ENCODE measurements at regions not wholly inside any gene's neighbourhood (a gene's known extent, or its start where the extent isn't known, plus 50 kb on each side); places are given as distances from the start of the nearest gene placed in this dataset.

- ChIA-PET CTCF (no interaction called here), POLR2A (no interaction called here)
Measured at GRCh38 chr3:80142714-80143113, 374.9 kb upstream of the ROBO1 start.

GRCh38 chr3:80141557-80141956 is 373.8 kb upstream of the ROBO1 start:
- ChIA-PET CTCF (no interaction called here), POLR2A (no interaction called here)

- ChIA-PET POLR2A (no interaction called here), CTCF (no interaction called here)
Measured at GRCh38 chr3:80116281-80116680, 348.5 kb upstream of the ROBO1 start.

GRCh38 chr3:80114694-80115093 is 346.9 kb upstream of the ROBO1 start:
- POLR2A ChIA-PET, result no interaction called here
- CTCF ChIA-PET, result no interaction called here

GRCh38 chr3:80113331-80113730 is 345.5 kb upstream of the ROBO1 start:
- ChIA-PET POLR2A (no interaction called here), CTCF (no interaction called here)

- POLR2A ChIA-PET, result no interaction called here
Measured at GRCh38 chr3:80099559-80100066, 331.8 kb upstream of the ROBO1 start.

GRCh38 chr3:80097674-80098073 is 329.9 kb upstream of the ROBO1 start:
- POLR2A ChIA-PET, result no interaction called here
- CTCF ChIA-PET, result no interaction called here

More at GRCh38 chr3:80099559-80100066, 331.8 kb upstream of the ROBO1 start:
- CTCF ChIA-PET, result no interaction called here

GRCh38 chr3:80096909-80097308 is 329.1 kb upstream of the ROBO1 start:
- CTCF ChIA-PET, result no interaction called here

GRCh38 chr3:80094589-80094988 is 326.8 kb upstream of the ROBO1 start:
- POLR2A ChIA-PET, result no interaction called here
- CTCF ChIA-PET, result no interaction called here

More at GRCh38 chr3:80096909-80097308, 329.1 kb upstream of the ROBO1 start:
- POLR2A ChIA-PET, result no interaction called here

- ChIA-PET POLR2A (no interaction called here), CTCF (no interaction called here)
Measured at GRCh38 chr3:80087767-80088166, 320.0 kb upstream of the ROBO1 start.

GRCh38 chr3:80086426-80086825 is 318.6 kb upstream of the ROBO1 start:
- ChIA-PET CTCF (no interaction called here), POLR2A (no interaction called here)

- CTCF ChIA-PET, result no interaction called here
- POLR2A ChIA-PET, result no interaction called here
Measured at GRCh38 chr3:80079886-80080285, 312.1 kb upstream of the ROBO1 start.

- POLR2A ChIA-PET, result no interaction called here
- CTCF ChIA-PET, result no interaction called here
Measured at GRCh38 chr3:80068459-80068858, 300.7 kb upstream of the ROBO1 start.

- POLR2A ChIA-PET, result no interaction called here
- CTCF ChIA-PET, result no interaction called here
Measured at GRCh38 chr3:80063535-80063934, 295.7 kb upstream of the ROBO1 start.

GRCh38 chr3:80060664-80061063 is 292.9 kb upstream of the ROBO1 start:
- CTCF ChIA-PET, result no interaction called here
- POLR2A ChIA-PET, result no interaction called here

GRCh38 chr3:80055306-80055705 is 287.5 kb upstream of the ROBO1 start:
- ChIA-PET CTCF (no interaction called here), POLR2A (no interaction called here)

GRCh38 chr3:80052271-80052670 is 284.5 kb upstream of the ROBO1 start:
- CTCF ChIA-PET, result no interaction called here
- POLR2A ChIA-PET, result no interaction called here

- POLR2A ChIA-PET, result no interaction called here
- CTCF ChIA-PET, result no interaction called here
Measured at GRCh38 chr3:80051602-80051962, 283.8 kb upstream of the ROBO1 start.

GRCh38 chr3:80050826-80051601 is 283.2 kb upstream of the ROBO1 start:
- POLR2A ChIA-PET, result no interaction called here

GRCh38 chr3:80043226-80043625 is 275.4 kb upstream of the ROBO1 start:
- ChIA-PET CTCF (no interaction called here), POLR2A (no interaction called here)

More at GRCh38 chr3:80050826-80051601, 283.2 kb upstream of the ROBO1 start:
- CTCF ChIA-PET, result no interaction called here

- ChIA-PET CTCF (no interaction called here), POLR2A (no interaction called here)
Measured at GRCh38 chr3:80040067-80040466, 272.3 kb upstream of the ROBO1 start.

GRCh38 chr3:80036176-80036575 is 268.4 kb upstream of the ROBO1 start:
- ChIA-PET CTCF (no interaction called here), POLR2A (no interaction called here)

Measured in activated CD8-positive, alpha-beta memory T cell treated with anti-CD3 and anti-CD28 coated beads for 36 hours (primary cell).